Urinary bladder (tissue), 3 donors: ENCODE measurements at regions not wholly inside any gene's neighbourhood (a gene's known extent, or its start where the extent isn't known, plus 50 kb on each side); places are given as distances from the start of the nearest gene placed in this dataset.

ENCODE experiments used
- DNase-seq: peaks from one replicate; pipeline ENCODE4 v3.0.0-alpha.2; 2015; ENCODE audit errors: extremely low spot score
- H3K27ac ChIP-seq: one replicate; pipeline ENCODE4 v1.5.1; 2013; ENCODE audit warnings: low read depth, mild to moderate bottlenecking, moderate library complexity
- H3K36me3 ChIP-seq: one replicate; pipeline ENCODE4 v1.6.1; 2013; ENCODE audit warnings: mild to moderate bottlenecking, moderate library complexity; ENCODE audit not compliant: insufficient read depth
- H3K4me1 ChIP-seq: one replicate; pipeline ENCODE4 v1.6.1; 2013; ENCODE audit warnings: mild to moderate bottlenecking, moderate library complexity; ENCODE audit not compliant: insufficient read depth
- H3K4me3 ChIP-seq: one replicate; pipeline ENCODE4 v1.5.1; 2013; ENCODE audit warnings: low read depth, low read length
- WGBS: extraction: QIAGEN DNeasy Blood & Tissue Kit; methylation state at CpG from one replicate; pipeline ENCODE4 v1.1.7; 2013; 5-methylcytosine and 5-hydroxymethylcytosine counted together
- donor health status: healthy with polysubstance abuse.
- donor health status: healthy.

GRCh38 chr13:23988546-23989122 lies 91.3 kb upstream of the C1QTNF9B start:
- Histone ChIP-seq H3K36me3 (no peaks in the 10 kb centered on the region), H3K4me3 (no peak overlapping the region), H3K27ac (no peak overlapping the region), H3K4me1 (no peaks in the 10 kb centered on the region)
- no peak for DNase-seq
- 78% methylated on average over 4 of the region's 4 CpGs for WGBS

- H3K4me3 ChIP-seq, result no peak overlapping the region
- no peak for DNase-seq
- H3K36me3 ChIP-seq, result no peaks in the 10 kb centered on the region
- H3K4me1 ChIP-seq, result no peaks in the 10 kb centered on the region
- 89% methylated on average over 2 of the region's 2 CpGs for WGBS
- H3K27ac ChIP-seq, result no peak overlapping the region
These were observed 93.2 kb upstream of the C1QTNF9B start for GRCh38 chr13:23990455-23990854.

DNA sequence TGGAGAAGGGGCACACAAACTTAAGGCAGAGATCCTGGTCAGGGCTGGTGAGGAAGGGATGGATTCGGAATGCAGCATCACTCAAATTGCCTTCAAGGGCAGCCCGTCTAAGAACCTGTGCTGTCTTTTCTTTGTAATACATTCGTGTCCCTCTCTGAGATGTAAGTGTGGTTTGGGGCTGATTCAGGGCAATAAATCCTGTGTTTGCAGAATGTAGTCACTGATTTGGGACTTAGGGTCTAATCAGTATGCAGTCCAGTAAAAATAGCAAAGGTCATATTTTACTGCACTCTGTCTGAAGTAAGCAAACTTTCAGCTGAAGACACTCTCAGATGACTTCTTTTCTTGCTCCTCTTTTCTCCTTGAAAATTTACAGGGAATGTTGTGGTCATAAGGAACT lies 93.8 kb upstream of the C1QTNF9B start:
- no peaks in the 10 kb centered on the region for H3K4me1 ChIP-seq
- DNase-seq, result no peak
- H3K4me3 ChIP-seq, result no peak overlapping the region
- H3K27ac ChIP-seq, result no peak overlapping the region
- H3K36me3 ChIP-seq, result no peaks in the 10 kb centered on the region
- 64% methylated on average over 3 of the region's 3 CpGs for WGBS

- Histone ChIP-seq H3K27ac (no peak overlapping the region), H3K4me3 (no peak overlapping the region), H3K36me3 (no peaks in the 10 kb centered on the region), H3K4me1 (no peaks in the 10 kb centered on the region)
- WGBS, result 72% methylated on average over 12 of the region's 12 CpGs
- no peak for DNase-seq
These were observed 95.7 kb upstream of the C1QTNF9B start for GRCh38 chr13:23992781-23993679.

DNA sequence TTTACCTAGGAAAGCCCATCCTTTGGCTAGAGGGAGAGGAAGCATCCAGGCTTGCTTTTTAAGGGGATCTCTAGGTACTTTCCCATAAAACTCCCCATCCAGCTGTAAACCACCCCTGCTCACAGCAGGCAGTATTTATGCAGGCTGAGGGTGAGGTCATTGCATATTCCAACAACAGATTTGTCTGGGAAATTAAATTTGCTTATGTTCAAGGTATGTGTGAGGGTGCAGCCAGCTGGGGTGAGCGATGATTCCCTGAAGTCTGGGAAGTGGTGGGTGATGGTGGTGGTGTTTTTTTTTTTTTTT lies 96.3 kb upstream of the C1QTNF9B start:
- no peaks in the 10 kb centered on the region for H3K36me3 ChIP-seq
- H3K27ac ChIP-seq, result no peak overlapping the region
- no peak for DNase-seq
- 81% methylated on average over 1 of the region's 1 CpG for WGBS
- no peaks in the 10 kb centered on the region for H3K4me1 ChIP-seq
- H3K4me3 ChIP-seq, result no peak overlapping the region

DNA sequence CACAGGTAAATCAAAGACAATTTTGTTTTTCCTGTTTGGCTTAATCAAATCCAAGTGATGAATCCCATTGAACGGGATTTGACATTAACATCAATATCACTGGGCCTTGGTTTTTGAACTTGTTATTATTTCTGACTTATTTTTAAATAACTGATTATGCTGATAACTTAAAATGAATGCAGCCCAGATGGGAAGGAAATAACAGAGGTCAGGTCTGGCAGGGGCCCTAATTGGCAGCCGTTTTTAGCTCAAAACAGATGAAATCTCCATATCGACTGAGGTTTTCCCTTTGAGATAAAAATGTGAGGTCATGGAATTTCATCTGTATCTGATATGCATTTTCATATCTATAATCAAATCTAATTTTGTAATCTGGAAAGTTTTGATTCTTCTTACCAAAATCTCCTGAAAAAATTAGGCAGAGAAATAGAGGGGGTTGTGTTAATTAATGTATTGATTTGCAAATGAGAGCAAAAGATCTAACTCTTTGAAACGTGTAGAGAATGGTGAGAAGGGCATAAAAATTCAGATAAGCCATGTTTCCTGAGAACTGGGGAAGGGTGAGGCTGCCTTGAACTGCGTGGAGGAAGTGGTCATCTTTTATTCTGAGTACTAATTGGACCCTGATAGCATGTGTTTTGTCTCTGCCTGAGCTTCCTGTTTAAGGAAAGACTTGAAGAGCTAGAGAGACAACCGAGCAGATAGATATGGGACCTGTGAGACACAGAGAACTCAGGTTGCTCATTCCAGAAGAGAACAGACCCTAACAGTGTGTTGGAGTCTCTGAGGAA lies 98.2 kb upstream of the C1QTNF9B start:
- DNase-seq, result no peak
- no peak overlapping the region for H3K27ac ChIP-seq
- H3K36me3 ChIP-seq, result no peaks in the 10 kb centered on the region
- WGBS, result 66% methylated on average over 6 of the region's 6 CpGs
- H3K4me3 ChIP-seq, result no peak overlapping the region
- peaks cover 2% of the 10 kb centered on the region for H3K4me1 ChIP-seq

GRCh38 chr13:23996456-23996855 lies 99.2 kb upstream of the C1QTNF9B start:
- WGBS, result 80% methylated on average over 2 of the region's 2 CpGs

GRCh38 chr13:23999424-23999823 lies 102.1 kb upstream of the C1QTNF9B start:
- no peak for DNase-seq
- Histone ChIP-seq H3K36me3 (no peaks in the 10 kb centered on the region), H3K4me1 (peaks cover 2% of the 10 kb centered on the region), H3K4me3 (no peak overlapping the region), H3K27ac (no peak overlapping the region)

More at GRCh38 chr13:23996456-23996855, 99.2 kb upstream of the C1QTNF9B start:
- no peaks in the 10 kb centered on the region for H3K36me3 ChIP-seq
- peaks cover 2% of the 10 kb centered on the region for H3K4me1 ChIP-seq
- H3K4me3 ChIP-seq, result no peak overlapping the region
- no peak for DNase-seq
- H3K27ac ChIP-seq, result no peak overlapping the region

DNA sequence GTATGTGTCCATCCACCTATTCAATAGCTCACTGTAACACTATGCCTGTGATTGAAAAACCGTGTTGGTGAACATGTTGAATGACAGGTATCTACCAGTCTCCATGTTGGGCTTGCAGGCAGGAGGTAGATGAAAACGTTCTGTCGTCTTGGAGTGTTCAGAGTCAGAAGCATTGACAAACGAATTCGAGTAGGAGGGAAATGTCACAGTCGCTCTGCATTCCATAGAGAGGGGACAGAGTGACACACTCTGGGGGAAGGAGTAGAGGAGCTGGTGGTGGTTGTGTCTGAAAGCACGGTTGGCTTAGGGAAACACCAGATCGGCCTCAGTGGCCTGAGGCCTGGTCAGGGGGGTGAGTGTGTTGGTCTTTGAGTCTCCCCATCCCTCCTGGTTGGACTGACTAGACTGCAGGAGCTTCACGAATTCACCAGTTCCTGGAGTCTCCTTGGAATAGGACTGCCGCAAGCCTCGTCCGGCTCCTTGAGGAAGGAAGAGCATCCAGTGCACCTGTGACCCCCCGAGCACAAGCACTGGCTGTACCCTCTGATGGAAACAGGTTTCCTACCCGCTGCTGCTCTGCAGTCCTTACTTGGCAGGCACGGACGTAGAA lies 105.0 kb upstream of the C1QTNF9B start:
- H3K27ac ChIP-seq, result no peak overlapping the region
- 93% methylated on average over 16 of the region's 16 CpGs for whole genome bisulfite sequencing
- peaks cover 2% of the 10 kb centered on the region for H3K4me1 ChIP-seq
- H3K36me3 ChIP-seq, result no peaks in the 10 kb centered on the region
- DNase-seq, result no peak
- no peak overlapping the region for H3K4me3 ChIP-seq

DNA sequence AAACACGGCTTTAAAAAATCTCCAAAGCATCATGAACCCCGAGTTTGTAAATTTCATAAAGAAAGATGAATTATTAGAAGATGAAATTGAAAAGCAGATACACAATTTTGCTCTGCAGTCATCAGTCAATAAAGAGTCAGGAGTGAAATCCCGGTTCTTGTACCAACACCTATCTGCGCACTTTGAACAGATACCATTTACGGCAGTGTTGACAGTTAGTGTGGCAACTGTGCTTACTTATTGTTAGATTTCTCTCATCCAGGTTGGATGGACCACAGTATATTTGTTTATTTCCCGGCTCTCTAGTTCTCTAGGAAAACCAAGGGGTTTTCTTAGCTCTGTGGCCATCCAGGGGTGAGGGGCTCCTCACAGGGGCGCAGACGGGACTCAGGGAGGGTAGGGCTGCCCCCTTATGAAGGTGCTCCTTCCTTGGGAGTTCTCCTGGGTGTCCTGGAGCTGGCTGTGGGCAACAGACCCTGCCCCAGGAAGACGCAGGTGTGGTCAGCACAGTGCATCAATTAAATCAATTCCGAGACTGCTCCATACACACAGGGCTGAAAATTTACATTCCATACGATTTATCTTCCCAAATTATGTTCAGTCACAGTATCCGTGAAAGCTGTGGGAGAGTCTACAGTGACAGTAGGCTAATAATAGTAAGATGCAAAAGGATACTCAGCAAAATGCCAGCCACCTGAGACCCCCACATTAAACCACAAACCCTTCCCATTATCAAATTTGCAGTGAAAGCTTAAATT lies 107.0 kb upstream of the C1QTNF9B start:
- Histone ChIP-seq H3K4me1 (peaks cover 2% of the 10 kb centered on the region), H3K4me3 (no peak overlapping the region), H3K36me3 (no peaks in the 10 kb centered on the region), H3K27ac (no peak overlapping the region)
- no peak for DNase-seq
- 88% methylated on average over 12 of the region's 12 CpGs for WGBS

DNA sequence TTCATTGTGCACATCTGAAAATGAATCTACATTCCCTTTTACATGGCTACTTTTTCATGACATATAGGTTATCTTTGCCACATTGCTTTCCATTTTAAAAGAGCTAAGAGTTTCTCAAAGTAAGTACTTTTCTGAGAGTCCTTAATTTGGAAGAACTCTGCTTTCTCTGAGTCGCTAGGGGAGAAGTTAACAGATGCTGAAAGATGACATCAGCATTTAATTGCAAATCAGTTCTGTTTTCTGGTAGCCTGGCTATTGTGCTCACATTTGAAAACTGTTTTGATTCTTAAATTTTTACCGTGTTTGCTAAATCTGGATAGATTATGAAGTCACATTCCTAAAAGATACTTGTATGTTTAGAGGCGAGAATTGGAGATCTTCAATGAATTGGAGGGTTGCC lies 107.7 kb upstream of the C1QTNF9B start:
- 67% methylated on average over 3 of the region's 3 CpGs for WGBS
- peaks cover 1% of the 10 kb centered on the region for H3K4me1 ChIP-seq
- no peak overlapping the region for H3K4me3 ChIP-seq
- H3K27ac ChIP-seq, result no peak overlapping the region
- no peak for DNase-seq
- H3K36me3 ChIP-seq, result no peaks in the 10 kb centered on the region

DNA sequence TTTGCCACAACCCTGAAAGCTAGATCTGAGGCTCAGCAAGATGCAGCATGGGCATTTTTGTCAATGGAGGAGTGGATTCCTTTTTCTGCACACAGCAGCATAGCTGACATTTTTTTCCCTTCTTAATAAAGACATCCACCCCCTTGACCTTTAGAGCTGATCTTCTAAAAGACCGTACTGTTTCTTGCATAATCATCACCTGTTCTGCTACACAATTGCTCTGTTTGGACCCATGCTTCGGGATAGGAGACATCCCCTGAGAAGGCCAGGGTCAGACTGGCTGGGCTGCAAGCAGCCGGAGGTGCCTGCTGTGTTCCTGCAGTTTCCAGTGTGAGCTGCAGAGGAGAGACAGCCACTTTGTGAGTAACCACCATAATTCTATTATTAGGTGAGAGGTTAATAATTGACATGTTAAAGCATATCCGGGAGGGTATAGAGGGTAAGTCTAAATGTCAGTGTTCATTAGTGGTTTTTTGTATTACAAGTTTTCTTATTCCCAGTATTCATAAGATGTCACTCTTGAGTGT lies 108.5 kb upstream of the C1QTNF9B start:
- no peak overlapping the region for H3K4me3 ChIP-seq
- DNase-seq, result no peak
- 54% methylated on average over 4 of the region's 4 CpGs for WGBS
- no peaks in the 10 kb centered on the region for H3K36me3 ChIP-seq
- no peak overlapping the region for H3K27ac ChIP-seq
- H3K4me1 ChIP-seq, result no peaks in the 10 kb centered on the region
